ENCODE measurements at regions not wholly inside any gene's neighbourhood (a gene's known extent, or its start where the extent isn't known, plus 50 kb on each side); places are given as distances from the start of the nearest gene placed in this dataset.

- DNase-seq (ENCODE audit: low spot score), result peak; percentile 91
Measured at GRCh38 chr12:65517656-65518210, 239.2 kb downstream of the MSRB3 start.

- peak; percentile 71 for DNase-seq (ENCODE audit: low spot score)
Measured at GRCh38 chr12:65518771-65519170, 240.3 kb downstream of the MSRB3 start.

GRCh38 chr12:65520658-65521057, 242.2 kb downstream of the MSRB3 start:
- no peak for DNase-seq (ENCODE audit: low spot score)

GRCh38 chr12:65522956-65523860, 244.7 kb downstream of the MSRB3 start:
- peak; percentile 39 for DNase-seq (ENCODE audit: low spot score)

GRCh38 chr12:65524666-65525065, 246.2 kb downstream of the MSRB3 start:
- no peak for DNase-seq (ENCODE audit: low spot score)

- DNase-seq (ENCODE audit: low spot score), result peak; percentile 75
Measured at GRCh38 chr12:65525491-65526141, 247.1 kb downstream of the MSRB3 start.

- DNase-seq (ENCODE audit: low spot score), result no peak
Measured at GRCh38 chr12:65526311-65526710, 247.8 kb downstream of the MSRB3 start.

- DNase-seq (ENCODE audit: low spot score), result peak; percentile 78
Measured at GRCh38 chr12:65528127-65528526, 249.6 kb downstream of the MSRB3 start.

- no peak for DNase-seq (ENCODE audit: low spot score)
Measured at GRCh38 chr12:65529106-65529505, 250.6 kb downstream of the MSRB3 start.

GRCh38 chr12:65529771-65530435, 251.4 kb downstream of the MSRB3 start:
- DNase-seq (ENCODE audit: low spot score), result peak; percentile 92

- peak; percentile 88 for DNase-seq (ENCODE audit: low spot score)
Measured at GRCh38 chr12:65532162-65532561, 253.7 kb downstream of the MSRB3 start.

GRCh38 chr12:65532764-65533163, 254.3 kb downstream of the MSRB3 start:
- DNase-seq (ENCODE audit: low spot score), result peak; percentile 89

GRCh38 chr12:65533177-65533883, 254.8 kb downstream of the MSRB3 start:
- DNase-seq (ENCODE audit: low spot score), result peak; percentile 94

GRCh38 chr12:65534238-65534841, 255.9 kb downstream of the MSRB3 start:
- DNase-seq (ENCODE audit: low spot score), result peak; percentile 87

GRCh38 chr12:65535946-65536345, 257.5 kb downstream of the MSRB3 start:
- no peak for DNase-seq (ENCODE audit: low spot score)

- peak; percentile 41 for DNase-seq (ENCODE audit: low spot score)
Measured at GRCh38 chr12:65536351-65536750, 257.9 kb downstream of the MSRB3 start.

- DNase-seq (ENCODE audit: low spot score), result peak; percentile 95
Measured at GRCh38 chr12:65536876-65537681, 258.6 kb downstream of the MSRB3 start.

GRCh38 chr12:65537978-65538377, 259.5 kb downstream of the MSRB3 start:
- DNase-seq (ENCODE audit: low spot score), result no peak

GRCh38 chr12:65539023-65539422, 260.5 kb downstream of the MSRB3 start:
- no peak for DNase-seq (ENCODE audit: low spot score)

GRCh38 chr12:65540140-65540539, 261.7 kb downstream of the MSRB3 start:
- no peak for DNase-seq (ENCODE audit: low spot score)
